ENCODE measurements at regions not wholly inside any gene's neighbourhood (a gene's known extent, or its start where the extent isn't known, plus 50 kb on each side); places are given as distances from the start of the nearest gene placed in this dataset.

DNA sequence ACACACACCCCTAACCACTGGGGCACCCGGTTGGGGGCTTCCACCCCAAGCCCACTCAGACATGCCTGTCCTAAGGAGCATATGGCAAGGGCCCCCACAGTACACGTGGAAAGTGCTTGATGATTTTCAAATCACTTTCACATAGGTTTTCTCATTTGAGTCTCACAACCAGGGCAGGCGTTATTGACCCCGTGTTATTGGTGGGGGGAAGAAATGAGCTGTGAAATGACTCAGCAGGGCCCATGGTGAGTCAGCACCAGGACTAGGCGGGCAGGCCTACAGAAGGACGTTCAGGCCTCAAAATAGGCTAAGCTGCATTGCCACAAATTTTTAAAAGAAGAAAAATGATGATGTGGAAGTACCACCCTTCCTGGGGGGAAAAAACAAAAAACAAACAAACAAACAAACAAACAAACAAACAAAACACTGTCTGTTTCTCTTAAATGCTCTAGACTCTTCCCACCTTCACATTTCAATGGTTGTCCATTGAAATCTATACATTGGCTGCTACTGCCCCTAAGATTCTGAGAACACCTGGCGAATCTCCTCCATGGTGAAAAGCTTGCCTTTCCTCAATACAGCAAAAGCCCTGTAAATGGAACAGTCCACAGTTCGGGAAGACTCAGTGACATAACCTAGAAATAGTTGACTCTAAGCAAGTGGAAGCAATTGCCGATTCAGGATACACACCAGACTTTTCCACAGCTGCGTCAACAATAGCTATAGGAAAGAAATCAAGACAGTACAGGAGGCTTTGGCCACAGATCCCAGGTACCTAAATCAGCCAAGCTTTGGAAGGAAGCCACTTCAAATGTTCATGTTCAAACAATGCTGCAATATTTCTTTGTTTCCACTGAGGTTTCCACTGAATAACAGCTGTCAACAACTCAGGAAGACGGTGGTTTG, 234.7 kb downstream of the TOMM20 start:
- Histone ChIP-seq H3K27me3 (ENCODE audit: insufficient read depth, low read depth, low read length) (no peaks in the 10 kb centered on the region), H3K4me2 (ENCODE audit: low read length) (no peak overlapping the region), H3K4me3 (ENCODE audit: low read length) (no peak overlapping the region), H3K9me2 (ENCODE audit: insufficient read depth, low read length) (no peaks in the 10 kb centered on the region), H2AFZ (ENCODE audit: low read depth, low read length) (no peak overlapping the region), H3K9ac (ENCODE audit: low read length) (no peak overlapping the region), H3K27ac (ENCODE audit: low read length) (no peak overlapping the region), H3K9me3 (ENCODE audit: low read length) (no peaks in the 10 kb centered on the region), H3K79me2 (replicated peaks; ENCODE audit: insufficient read depth, low read length) (no peaks in the 10 kb centered on the region), H3K36me3 (ENCODE audit: insufficient read depth, low read length) (no peaks in the 10 kb centered on the region), H3F3A (ENCODE audit: insufficient read depth, low read length, poor library complexity, severe bottlenecking) (no peaks in the 10 kb centered on the region), H4K20me1 (ENCODE audit: insufficient read depth) (no peaks in the 10 kb centered on the region)
- TF ChIP-seq RAD21 (conservative IDR thresholded peaks at IDR 0.05), result no peak
- TF ChIP-seq, protein P1, sequence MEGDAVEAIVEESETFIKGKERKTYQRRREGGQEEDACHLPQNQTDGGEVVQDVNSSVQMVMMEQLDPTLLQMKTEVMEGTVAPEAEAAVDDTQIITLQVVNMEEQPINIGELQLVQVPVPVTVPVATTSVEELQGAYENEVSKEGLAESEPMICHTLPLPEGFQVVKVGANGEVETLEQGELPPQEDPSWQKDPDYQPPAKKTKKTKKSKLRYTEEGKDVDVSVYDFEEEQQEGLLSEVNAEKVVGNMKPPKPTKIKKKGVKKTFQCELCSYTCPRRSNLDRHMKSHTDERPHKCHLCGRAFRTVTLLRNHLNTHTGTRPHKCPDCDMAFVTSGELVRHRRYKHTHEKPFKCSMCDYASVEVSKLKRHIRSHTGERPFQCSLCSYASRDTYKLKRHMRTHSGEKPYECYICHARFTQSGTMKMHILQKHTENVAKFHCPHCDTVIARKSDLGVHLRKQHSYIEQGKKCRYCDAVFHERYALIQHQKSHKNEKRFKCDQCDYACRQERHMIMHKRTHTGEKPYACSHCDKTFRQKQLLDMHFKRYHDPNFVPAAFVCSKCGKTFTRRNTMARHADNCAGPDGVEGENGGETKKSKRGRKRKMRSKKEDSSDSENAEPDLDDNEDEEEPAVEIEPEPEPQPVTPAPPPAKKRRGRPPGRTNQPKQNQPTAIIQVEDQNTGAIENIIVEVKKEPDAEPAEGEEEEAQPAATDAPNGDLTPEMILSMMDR (IDR thresholded peaks at IDR 0.05; ENCODE audit: poor library complexity, severe bottlenecking), result no peak
- no peak for TF ChIP-seq EP300 (conservative IDR thresholded peaks at IDR 0.05; ENCODE audit: poor library complexity, severe bottlenecking)
- TF ChIP-seq EZH2 (IDR thresholded peaks at IDR 0.05; ENCODE audit: borderline replicate concordance, insufficient read depth, low read length, poor library complexity, severe bottlenecking), result no peak
- no peak for TF ChIP-seq TAF1 (IDR thresholded peaks at IDR 0.05; ENCODE audit: low read depth)
- no peak for TF ChIP-seq SMC3 (conservative IDR thresholded peaks at IDR 0.05; ENCODE audit: poor library complexity)
- no peak for TF ChIP-seq POLR2AphosphoS5 (IDR thresholded peaks at IDR 0.05)
- TF ChIP-seq, protein P2, sequence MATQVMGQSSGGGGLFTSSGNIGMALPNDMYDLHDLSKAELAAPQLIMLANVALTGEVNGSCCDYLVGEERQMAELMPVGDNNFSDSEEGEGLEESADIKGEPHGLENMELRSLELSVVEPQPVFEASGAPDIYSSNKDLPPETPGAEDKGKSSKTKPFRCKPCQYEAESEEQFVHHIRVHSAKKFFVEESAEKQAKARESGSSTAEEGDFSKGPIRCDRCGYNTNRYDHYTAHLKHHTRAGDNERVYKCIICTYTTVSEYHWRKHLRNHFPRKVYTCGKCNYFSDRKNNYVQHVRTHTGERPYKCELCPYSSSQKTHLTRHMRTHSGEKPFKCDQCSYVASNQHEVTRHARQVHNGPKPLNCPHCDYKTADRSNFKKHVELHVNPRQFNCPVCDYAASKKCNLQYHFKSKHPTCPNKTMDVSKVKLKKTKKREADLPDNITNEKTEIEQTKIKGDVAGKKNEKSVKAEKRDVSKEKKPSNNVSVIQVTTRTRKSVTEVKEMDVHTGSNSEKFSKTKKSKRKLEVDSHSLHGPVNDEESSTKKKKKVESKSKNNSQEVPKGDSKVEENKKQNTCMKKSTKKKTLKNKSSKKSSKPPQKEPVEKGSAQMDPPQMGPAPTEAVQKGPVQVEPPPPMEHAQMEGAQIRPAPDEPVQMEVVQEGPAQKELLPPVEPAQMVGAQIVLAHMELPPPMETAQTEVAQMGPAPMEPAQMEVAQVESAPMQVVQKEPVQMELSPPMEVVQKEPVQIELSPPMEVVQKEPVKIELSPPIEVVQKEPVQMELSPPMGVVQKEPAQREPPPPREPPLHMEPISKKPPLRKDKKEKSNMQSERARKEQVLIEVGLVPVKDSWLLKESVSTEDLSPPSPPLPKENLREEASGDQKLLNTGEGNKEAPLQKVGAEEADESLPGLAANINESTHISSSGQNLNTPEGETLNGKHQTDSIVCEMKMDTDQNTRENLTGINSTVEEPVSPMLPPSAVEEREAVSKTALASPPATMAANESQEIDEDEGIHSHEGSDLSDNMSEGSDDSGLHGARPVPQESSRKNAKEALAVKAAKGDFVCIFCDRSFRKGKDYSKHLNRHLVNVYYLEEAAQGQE (IDR thresholded peaks at IDR 0.05; ENCODE audit: borderline replicate concordance), result no peak
- no peak for TF ChIP-seq MXI1 (conservative IDR thresholded peaks at IDR 0.05; ENCODE audit: poor library complexity, severe bottlenecking)

DNA sequence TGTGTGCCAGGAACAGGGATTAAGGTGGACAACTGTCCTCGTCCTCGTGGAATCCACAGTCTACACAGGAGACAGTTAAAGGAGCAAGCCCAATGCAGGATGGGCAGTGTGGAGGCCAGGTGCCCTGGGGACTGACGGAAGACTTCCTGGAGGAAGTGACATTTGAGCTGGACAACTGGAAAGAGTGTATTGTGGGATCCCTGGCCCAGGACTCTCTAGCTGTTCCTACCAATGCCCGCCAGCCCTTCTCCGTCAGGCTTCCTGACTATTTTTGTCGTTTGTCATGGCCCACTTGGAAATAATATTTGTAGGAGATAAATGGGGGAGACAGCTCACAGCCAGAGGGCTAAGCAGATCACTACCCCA, 235.3 kb downstream of the TOMM20 start:
- H3F3A ChIP-seq (ENCODE audit: insufficient read depth, low read length, poor library complexity, severe bottlenecking), result no peaks in the 10 kb centered on the region
- H2AFZ ChIP-seq (ENCODE audit: low read depth, low read length), result no peak overlapping the region
- no peak overlapping the region for H3K4me2 ChIP-seq (ENCODE audit: low read length)
- H3K27me3 ChIP-seq (ENCODE audit: insufficient read depth, low read depth, low read length), result no peaks in the 10 kb centered on the region
- H3K9me2 ChIP-seq (ENCODE audit: insufficient read depth, low read length), result no peaks in the 10 kb centered on the region
- no peak overlapping the region for H3K9ac ChIP-seq (ENCODE audit: low read length)
- H3K9me3 ChIP-seq (ENCODE audit: low read length), result no peaks in the 10 kb centered on the region
- no peak overlapping the region for H3K4me3 ChIP-seq (ENCODE audit: low read length)
- H3K79me2 ChIP-seq (replicated peaks; ENCODE audit: insufficient read depth, low read length), result no peaks in the 10 kb centered on the region
- H3K36me3 ChIP-seq (ENCODE audit: insufficient read depth, low read length), result no peaks in the 10 kb centered on the region
- H3K27ac ChIP-seq (ENCODE audit: low read length), result no peak overlapping the region
- no peaks in the 10 kb centered on the region for H4K20me1 ChIP-seq (ENCODE audit: insufficient read depth)
- TF ChIP-seq MXI1 (conservative IDR thresholded peaks at IDR 0.05; ENCODE audit: poor library complexity, severe bottlenecking) (no peak), EZH2 (IDR thresholded peaks at IDR 0.05; ENCODE audit: borderline replicate concordance, insufficient read depth, low read length, poor library complexity, severe bottlenecking) (no peak), RAD21 (conservative IDR thresholded peaks at IDR 0.05) (no peak), EP300 (conservative IDR thresholded peaks at IDR 0.05; ENCODE audit: poor library complexity, severe bottlenecking) (no peak), POLR2AphosphoS5 (IDR thresholded peaks at IDR 0.05) (no peak), TAF1 (IDR thresholded peaks at IDR 0.05; ENCODE audit: low read depth) (no peak), SMC3 (conservative IDR thresholded peaks at IDR 0.05; ENCODE audit: poor library complexity) (no peak)
- TF ChIP-seq, protein P1 (IDR thresholded peaks at IDR 0.05; ENCODE audit: poor library complexity, severe bottlenecking), result no peak
- TF ChIP-seq, protein P2 (IDR thresholded peaks at IDR 0.05; ENCODE audit: borderline replicate concordance), result no peak

Measured in neural cell (in vitro differentiated cells).